Cardiac fibroblast (primary cell): ENCODE measurements at regions not wholly inside any gene's neighbourhood (a gene's known extent, or its start where the extent isn't known, plus 50 kb on each side); places are given as distances from the start of the nearest gene placed in this dataset.
A peak's percentile ranks its signal among the peaks of the same experiment; 100 is the strongest.

Experiments
- DNase-seq, 2 donors: peaks; one replicate each; pipeline versions ENCODE4 v3.0.0 to v3.0.0-alpha.2; 2010; ENCODE audit warnings: low read depth in 2 of 2
- H3K4me3 ChIP-seq, 2 donors: replicated peaks in 1 of 2; 1 replicate in 1 of 2; 2 replicates in 1 of 2; pipeline ENCODE4 v1.5.1; 2011; ENCODE audit warnings: low read depth in 2 of 2, low read length in 2 of 2, mild to moderate bottlenecking in 2 of 2, moderate library complexity in 1 of 2
- TF ChIP-seq, protein P1 (sequence below): IDR thresholded peaks from one replicate; pipeline ENCODE4 v1.5.1; 2011; ENCODE audit warnings: low read depth, mild to moderate bottlenecking, low read length, inconsistent platforms

DNA sequence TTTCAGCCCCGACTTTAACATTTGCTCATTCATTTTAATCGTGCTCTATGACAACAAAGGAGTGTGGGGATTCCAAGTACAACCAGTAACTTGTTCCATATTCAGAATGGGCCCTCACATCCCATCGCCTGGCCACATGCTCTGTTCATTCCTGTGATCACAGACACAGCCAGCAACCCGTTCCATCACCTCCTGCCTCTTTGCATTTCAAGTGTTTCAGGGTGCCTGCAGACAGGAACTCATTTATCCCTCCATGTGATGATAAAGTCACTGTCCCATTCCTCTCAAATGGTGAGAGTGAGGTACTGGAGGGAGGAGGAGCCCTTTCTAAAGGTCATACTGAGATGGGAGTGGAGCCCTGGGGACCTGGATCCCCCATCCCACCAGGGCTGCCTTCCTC lies 571.1 kb downstream of the MAT2B start:
- TF ChIP-seq, protein P1, sequence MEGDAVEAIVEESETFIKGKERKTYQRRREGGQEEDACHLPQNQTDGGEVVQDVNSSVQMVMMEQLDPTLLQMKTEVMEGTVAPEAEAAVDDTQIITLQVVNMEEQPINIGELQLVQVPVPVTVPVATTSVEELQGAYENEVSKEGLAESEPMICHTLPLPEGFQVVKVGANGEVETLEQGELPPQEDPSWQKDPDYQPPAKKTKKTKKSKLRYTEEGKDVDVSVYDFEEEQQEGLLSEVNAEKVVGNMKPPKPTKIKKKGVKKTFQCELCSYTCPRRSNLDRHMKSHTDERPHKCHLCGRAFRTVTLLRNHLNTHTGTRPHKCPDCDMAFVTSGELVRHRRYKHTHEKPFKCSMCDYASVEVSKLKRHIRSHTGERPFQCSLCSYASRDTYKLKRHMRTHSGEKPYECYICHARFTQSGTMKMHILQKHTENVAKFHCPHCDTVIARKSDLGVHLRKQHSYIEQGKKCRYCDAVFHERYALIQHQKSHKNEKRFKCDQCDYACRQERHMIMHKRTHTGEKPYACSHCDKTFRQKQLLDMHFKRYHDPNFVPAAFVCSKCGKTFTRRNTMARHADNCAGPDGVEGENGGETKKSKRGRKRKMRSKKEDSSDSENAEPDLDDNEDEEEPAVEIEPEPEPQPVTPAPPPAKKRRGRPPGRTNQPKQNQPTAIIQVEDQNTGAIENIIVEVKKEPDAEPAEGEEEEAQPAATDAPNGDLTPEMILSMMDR, result no peak
- H3K4me3 ChIP-seq, result no peak overlapping the region
- no peak for DNase-seq

DNA sequence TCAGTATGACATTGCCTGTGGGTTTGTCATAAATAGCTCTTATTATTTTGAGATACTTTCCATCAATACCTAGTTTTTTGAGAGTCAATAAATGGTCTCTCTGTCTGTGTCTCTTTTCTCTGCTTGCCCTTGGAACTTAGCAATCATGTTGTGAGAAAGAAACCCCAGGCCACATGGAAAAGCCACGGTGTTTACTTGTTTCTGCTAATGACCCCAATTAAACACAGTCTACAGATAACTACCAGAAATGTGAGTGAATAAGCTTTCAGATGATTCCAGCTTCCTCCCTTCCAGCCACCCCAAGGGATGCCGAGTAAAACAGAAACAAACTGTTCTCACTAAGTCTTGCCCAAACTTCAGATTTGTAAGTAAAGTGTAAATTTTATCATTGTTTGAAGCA lies 584.9 kb downstream of the MAT2B start:
- no peak for DNase-seq
- no peak overlapping the region for H3K4me3 ChIP-seq
- TF ChIP-seq, protein P1, result no peak

DNA sequence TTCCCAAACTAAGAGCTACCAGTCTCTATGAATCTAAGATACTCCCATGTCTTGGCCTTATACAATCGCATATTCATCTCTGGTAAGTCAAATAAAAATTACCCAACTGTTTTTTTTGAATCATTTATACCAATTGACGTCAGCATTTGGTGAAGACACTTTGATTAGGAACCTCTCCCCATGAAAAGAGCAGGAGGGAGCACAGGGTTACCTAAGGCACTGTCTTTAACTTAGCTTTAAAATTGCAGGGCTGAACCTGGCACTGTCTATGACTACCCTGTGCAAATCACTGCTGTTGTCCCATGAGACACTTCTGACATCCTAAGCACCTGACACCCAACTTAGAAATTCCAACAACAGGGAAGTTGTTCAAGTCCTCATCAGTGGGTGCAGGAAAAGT lies 586.4 kb downstream of the MAT2B start:
- no peak for DNase-seq
- TF ChIP-seq, protein P1, result no peak
- no peak overlapping the region for H3K4me3 ChIP-seq

DNA sequence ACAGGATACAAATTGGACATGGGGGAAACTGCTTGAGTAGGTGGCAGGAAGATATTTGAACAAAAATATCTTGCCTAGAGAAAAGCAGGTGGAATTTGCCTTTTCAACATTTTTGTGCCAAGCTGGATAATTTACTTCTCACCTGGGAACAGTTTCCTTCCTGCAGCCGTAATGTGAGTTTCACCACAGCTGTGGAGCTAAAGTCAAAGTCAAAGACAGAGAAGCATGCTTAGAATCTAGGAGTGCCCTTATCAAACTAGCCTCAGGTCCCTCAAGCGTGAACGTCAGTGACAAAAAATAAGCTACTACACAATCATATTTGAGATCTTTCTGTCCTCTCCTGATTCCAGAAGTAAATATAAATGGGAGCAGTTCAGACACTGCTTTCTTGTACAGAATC lies 588.9 kb downstream of the MAT2B start:
- no peak overlapping the region for H3K4me3 ChIP-seq
- DNase-seq, result no peak
- TF ChIP-seq, protein P1, result no peak

DNA sequence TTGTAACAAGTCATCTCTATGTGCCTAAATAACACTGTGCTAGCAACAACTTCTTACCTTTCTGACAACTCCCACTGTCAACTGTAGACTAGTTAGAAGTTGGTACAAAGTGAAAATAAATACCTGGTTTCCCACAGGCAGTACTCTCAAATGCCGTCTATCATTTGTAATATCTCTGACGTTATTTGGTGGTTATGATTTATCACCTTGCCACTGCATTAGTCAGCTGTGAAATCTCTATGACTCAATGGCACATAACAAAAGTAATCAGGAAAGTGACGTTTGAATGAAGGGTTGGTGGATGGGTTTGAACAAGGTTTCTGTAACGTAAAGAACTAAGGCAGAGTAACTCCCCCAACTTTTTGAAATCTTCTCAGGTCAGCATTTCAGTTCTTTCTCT lies 592.3 kb downstream of the MAT2B start:
- no peak overlapping the region for H3K4me3 ChIP-seq
- TF ChIP-seq, protein P1, result no peak
- peak; percentile 23 to 86 for DNase-seq

DNA sequence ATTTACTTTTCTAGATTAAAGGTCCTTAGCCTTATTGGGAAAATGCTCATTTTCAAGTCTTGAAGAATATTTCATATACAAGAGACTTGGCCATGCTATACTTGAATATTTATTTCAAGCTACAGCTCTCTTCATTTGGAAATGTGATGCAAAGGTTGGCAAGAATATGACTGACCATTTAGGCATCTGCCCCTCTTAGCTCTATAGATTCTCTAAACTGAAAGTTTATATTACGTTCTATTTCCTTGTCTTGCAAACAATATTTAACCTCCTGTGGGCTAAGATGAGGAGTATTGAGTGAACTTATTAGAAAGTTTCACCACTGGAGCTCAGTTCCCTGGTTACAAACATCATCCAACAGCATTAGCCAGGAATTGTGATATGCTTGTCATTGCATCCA lies 593.1 kb downstream of the MAT2B start:
- TF ChIP-seq, protein P1, result no peak
- H3K4me3 ChIP-seq, result no peak overlapping the region
- DNase-seq, result peak in 1 of 2 donors; percentile 38

DNA sequence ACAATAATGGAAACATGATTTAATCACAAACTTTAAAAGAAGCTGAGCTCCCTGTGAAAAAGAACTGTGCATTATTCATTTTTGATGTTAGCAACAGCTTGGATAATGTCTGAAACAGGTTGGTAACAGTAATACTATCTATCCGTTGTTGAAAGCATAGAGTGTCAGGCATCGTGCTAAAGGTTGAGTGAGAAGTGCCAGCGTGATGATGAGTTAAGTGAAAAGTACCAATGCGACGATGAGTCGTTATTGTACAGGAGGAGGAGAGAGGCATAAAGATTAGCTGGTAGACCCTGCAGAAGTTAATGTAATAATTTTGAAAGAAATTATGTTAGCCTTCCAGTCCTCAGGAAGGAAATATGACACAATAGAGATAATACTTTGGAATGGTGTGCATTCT lies 593.6 kb downstream of the MAT2B start:
- TF ChIP-seq, protein P1, result no peak
- DNase-seq, result no peak
- H3K4me3 ChIP-seq, result no peak overlapping the region
